ENCODE measurements at regions not wholly inside any gene's neighbourhood (a gene's known extent, or its start where the extent isn't known, plus 50 kb on each side); places are given as distances from the start of the nearest gene placed in this dataset.

GRCh38 chr15:85890620-85890980, 95.9 kb upstream of the KLHL25 start:
- DNase-seq = peak; percentile 49 to 76

- no peak for DNase-seq
Measured at GRCh38 chr15:85891470-85891869, 96.7 kb upstream of the KLHL25 start.

- DNase-seq = no peak
Measured at GRCh38 chr15:85892232-85892631, 97.5 kb upstream of the KLHL25 start.

- DNase-seq = no peak
Measured at GRCh38 chr15:85897207-85897894, 102.6 kb upstream of the KLHL25 start.

- no peak for DNase-seq
Measured at GRCh38 chr15:85897895-85898717, 103.4 kb upstream of the KLHL25 start.

- DNase-seq = peak in 1 of 2 experiments; percentile 28
Measured at GRCh38 chr15:85899927-85900326, 105.2 kb upstream of the KLHL25 start.

GRCh38 chr15:85905751-85906450, 111.2 kb upstream of the KLHL25 start:
- DNase-seq = no peak

GRCh38 chr15:85906640-85907039, 111.9 kb upstream of the KLHL25 start:
- no peak for DNase-seq

GRCh38 chr15:85910834-85911233, 116.1 kb upstream of the KLHL25 start:
- DNase-seq = no peak

- DNase-seq = peak in 1 of 2 experiments; percentile 7
Measured at GRCh38 chr15:85913461-85913860, 118.7 kb upstream of the KLHL25 start.

- peak in 1 of 2 experiments; percentile 44 for DNase-seq
Measured at GRCh38 chr15:85920956-85921355, 126.2 kb upstream of the KLHL25 start.

- DNase-seq = no peak
Measured at GRCh38 chr15:85924088-85924487, 129.4 kb upstream of the KLHL25 start.

- no peak for DNase-seq
Measured at GRCh38 chr15:85925649-85926237, 131.0 kb upstream of the KLHL25 start.

GRCh38 chr15:85926834-85927233, 132.1 kb upstream of the KLHL25 start:
- no peak for DNase-seq

- no peak for DNase-seq
Measured at GRCh38 chr15:85927931-85928537, 133.3 kb upstream of the KLHL25 start.

- DNase-seq = no peak
Measured at GRCh38 chr15:85929786-85930185, 135.1 kb upstream of the KLHL25 start.

GRCh38 chr15:85932391-85932790, 137.7 kb upstream of the KLHL25 start:
- DNase-seq = no peak

GRCh38 chr15:85934691-85935090, 140.0 kb upstream of the KLHL25 start:
- DNase-seq = no peak

- DNase-seq = no peak
Measured at GRCh38 chr15:85935182-85935581, 140.5 kb upstream of the KLHL25 start.

GRCh38 chr15:85937661-85938060, 142.0 kb upstream of the AGBL1 start:
- DNase-seq = no peak

GRCh38 chr15:85941186-85941855, 138.3 kb upstream of the AGBL1 start:
- DNase-seq = peak in 1 of 2 experiments; percentile 30

GRCh38 chr15:85942632-85943031, 137.0 kb upstream of the AGBL1 start:
- no peak for DNase-seq
